Stimulated activated CD4-positive, alpha-beta T cell treated with anti-CD3 and anti-CD28 coated beads, Interleukin-4, amount 100 ng/mL, for 48 hours (primary cell): ENCODE measurements at regions not wholly inside any gene's neighbourhood (a gene's known extent, or its start where the extent isn't known, plus 50 kb on each side); places are given as distances from the start of the nearest gene placed in this dataset.

Experiments
- DNase-seq, 2 donors: peaks; one replicate each; pipeline ENCODE4 v3.0.0-alpha.2; 2020; ENCODE audit warnings: low read depth in 2 of 2

GRCh38 chr1:218642033-218642948 lies 297.2 kb downstream of the TGFB2 start:
- DNase-seq: no peak

GRCh38 chr1:218643281-218643680 lies 298.1 kb downstream of the TGFB2 start:
- no peak for DNase-seq

GRCh38 chr1:218643926-218644325 lies 298.8 kb downstream of the TGFB2 start:
- DNase-seq: no peak

GRCh38 chr1:218646288-218646687 lies 301.2 kb downstream of the TGFB2 start:
- DNase-seq: no peak

GRCh38 chr1:218656301-218657037 lies 311.3 kb downstream of the TGFB2 start:
- no peak for DNase-seq

GRCh38 chr1:218658269-218658668 lies 313.1 kb downstream of the TGFB2 start:
- DNase-seq: no peak

GRCh38 chr1:218658899-218659298 lies 313.8 kb downstream of the TGFB2 start:
- DNase-seq: no peak

- no peak for DNase-seq
Measured at GRCh38 chr1:218659911-218660677, 315.0 kb downstream of the TGFB2 start.

GRCh38 chr1:218660678-218661053 lies 315.5 kb downstream of the TGFB2 start:
- no peak for DNase-seq

GRCh38 chr1:218661411-218661810 lies 316.3 kb downstream of the TGFB2 start:
- no peak for DNase-seq

GRCh38 chr1:218664385-218665170 lies 319.4 kb downstream of the TGFB2 start:
- DNase-seq: no peak

- no peak for DNase-seq
Measured at GRCh38 chr1:218665221-218665620, 320.1 kb downstream of the TGFB2 start.

- no peak for DNase-seq
Measured at GRCh38 chr1:218666263-218666662, 321.1 kb downstream of the TGFB2 start.

- no peak for DNase-seq
Measured at GRCh38 chr1:218667781-218668516, 322.8 kb downstream of the TGFB2 start.

- DNase-seq: no peak
Measured at GRCh38 chr1:218669431-218669830, 324.3 kb downstream of the TGFB2 start.

- no peak for DNase-seq
Measured at GRCh38 chr1:218670875-218671274, 325.7 kb downstream of the TGFB2 start.

GRCh38 chr1:218671573-218671972 lies 326.4 kb downstream of the TGFB2 start:
- no peak for DNase-seq

GRCh38 chr1:218673170-218673569 lies 328.0 kb downstream of the TGFB2 start:
- DNase-seq: no peak

- no peak for DNase-seq
Measured at GRCh38 chr1:218674280-218674773, 329.2 kb downstream of the TGFB2 start.

- no peak for DNase-seq
Measured at GRCh38 chr1:218677026-218677425, 331.9 kb downstream of the TGFB2 start.

- no peak for DNase-seq
Measured at GRCh38 chr1:218679391-218679790, 334.3 kb downstream of the TGFB2 start.
